ENCODE measurements at regions not wholly inside any gene's neighbourhood (a gene's known extent, or its start where the extent isn't known, plus 50 kb on each side); places are given as distances from the start of the nearest gene placed in this dataset.

- Histone ChIP-seq H3K79me1 (ENCODE audit: low read depth, low read length) (no peaks in the 10 kb centered on the region), H2AFZ (ENCODE audit: low read length) (no peak overlapping the region), H3K18ac (ENCODE audit: extremely low read depth, low read length) (no peak overlapping the region), H4K8ac (ENCODE audit: extremely low read depth, insufficient read depth, low read length) (no peak overlapping the region), H3K27me3 (replicated peaks in 1 of 4; ENCODE audit: control insufficient read depth in 3 of 4, extremely low read depth in 1 of 4, insufficient read depth in 3 of 4, low read length in 3 of 4) (0 out of 7 replicates have a peak, but pooled peaks cover 0 to 2% (median 0%) of the 10 kb centered on the region in 4 experiments), H3K4me2 (ENCODE audit: insufficient read depth in 1 of 2, low read depth in 2 of 2, low read length in 2 of 2) (no peak overlapping the region), H2BK5ac (ENCODE audit: low read depth, low read length) (no peak overlapping the region), H4K5ac (ENCODE audit: insufficient read length, low read depth, low read length) (no peak overlapping the region), H2BK20ac (ENCODE audit: low read length) (no peak overlapping the region), H3K23me2 (ENCODE audit: low read depth, low read length) (no peaks in the 10 kb centered on the region; the same call in 1 of the 2 replicates), H3K23ac (ENCODE audit: insufficient read length) (no peak overlapping the region), H3K9me3 (ENCODE audit: insufficient read depth in 2 of 2, low read depth in 1 of 2, low read length in 1 of 2) (no peaks in the 10 kb centered on the region), H3K9ac (replicated peaks in 1 of 4; ENCODE audit: extremely low read depth in 1 of 4, low read depth in 3 of 4, low read length in 3 of 4) (no peak overlapping the region), H2BK15ac (ENCODE audit: low read length) (0 out of 2 replicates have a peak overlapping the region, but pooled peaks have one; percentile 46), H2BK120ac (replicated peaks; ENCODE audit: low read depth, low read length) (no peak overlapping the region), H3K4ac (replicated peaks; ENCODE audit: insufficient read length, low read depth, low read length) (no peak overlapping the region), H3K56ac (replicated peaks; ENCODE audit: insufficient read length, low read depth, low read length) (no peak overlapping the region), H3K36me3 (ENCODE audit: control insufficient read depth in 2 of 4, insufficient read depth in 4 of 4, low read length in 3 of 4) (no peaks in the 10 kb centered on the region), H2BK12ac (ENCODE audit: low read depth, low read length) (no peak overlapping the region), H3K4me3 (ENCODE audit: extremely low read depth in 1 of 4, insufficient read depth in 2 of 4, low read depth in 3 of 4, low read length in 4 of 4) (no peak overlapping the region), H3K79me2 (ENCODE audit: control insufficient read depth in 1 of 2, insufficient read depth in 2 of 2, low read length in 2 of 2) (no peaks in the 10 kb centered on the region), H3K4me1 (replicated peaks in 1 of 4; ENCODE audit: control insufficient read depth in 3 of 4, insufficient read depth in 4 of 4, low read length in 3 of 4) (peaks cover 3 to 11% (median 4%) of the 10 kb centered on the region in 4 experiments; a peak in 4 of 7 replicates), H2AK5ac (ENCODE audit: low read depth, low read length) (peak overlapping the region; percentile 53; the same call in 1 of the 2 replicates), H4K20me1 (replicated peaks in 1 of 2; ENCODE audit: control insufficient read depth in 1 of 2, insufficient read depth in 2 of 2, low read length in 2 of 2) (no peaks in the 10 kb centered on the region), H3K27ac (ENCODE audit: low read depth, low read length) (no peak overlapping the region), H4K91ac (replicated peaks; ENCODE audit: insufficient read length, low read length) (no peak overlapping the region), H3K14ac (ENCODE audit: insufficient read length) (no peak overlapping the region)
- CTCF ChIA-PET (ENCODE audit: partially characterized antibody), result no interaction called here
- POLR2A ChIA-PET (ENCODE audit: partially characterized antibody), result no interaction called here
- DNase-seq (ENCODE audit: low read depth in 1 of 2, low spot score in 2 of 2) (no peak), FAIRE-seq (no peak)
- no peak for TF ChIP-seq BACH1 (IDR thresholded peaks at IDR 0.05; ENCODE audit: low read length)
- no peak for TF ChIP-seq TAF7 (optimal IDR thresholded peaks at IDR 0.05; ENCODE audit: borderline replicate concordance, low read depth, low read length)
- TF ChIP-seq KDM5A (IDR thresholded peaks at IDR 0.05; ENCODE audit: low read length), result no peak
- no peak for TF ChIP-seq CTBP2 (IDR thresholded peaks at IDR 0.05; ENCODE audit: borderline replicate concordance, insufficient read depth, insufficient read length, low read length)
- 89% methylated on average over 10 of the region's 10 CpGs; no CpG with 5 or more reads in 1 of the 2 experiments for WGBS, 2 experiments (ENCODE audit: extremely low coverage in 1 of 2, insufficient coverage in 1 of 2, insufficient read length in 1 of 2, insufficient replicate concordance in 2 of 2, low coverage in 1 of 2, low lambda C conversion rate in 2 of 2, missing lambda C conversion rate in 1 of 2)
Observed at GRCh38 chr16:73154063-73154870, 106.3 kb upstream of the ZFHX3 start.

Data from H1 (cell line).